GM21723 (cell line): ENCODE measurements at regions not wholly inside any gene's neighbourhood (a gene's known extent, or its start where the extent isn't known, plus 50 kb on each side); places are given as distances from the start of the nearest gene placed in this dataset.

Experiments
- ATAC-seq: cut with Tn5 transposase; IDR thresholded peaks from one replicate; pipeline ENCODE4 v1.9.1; 2021; ENCODE audit warnings: mild to moderate bottlenecking, moderate library complexity; ENCODE audit not compliant: unreplicated experiment

GRCh38 chr6:4384656-4385055 is 249.3 kb upstream of the ECI2 start:
- ATAC-seq: no peak

GRCh38 chr6:4383910-4384638 is 248.7 kb upstream of the ECI2 start:
- no peak for ATAC-seq

DNA sequence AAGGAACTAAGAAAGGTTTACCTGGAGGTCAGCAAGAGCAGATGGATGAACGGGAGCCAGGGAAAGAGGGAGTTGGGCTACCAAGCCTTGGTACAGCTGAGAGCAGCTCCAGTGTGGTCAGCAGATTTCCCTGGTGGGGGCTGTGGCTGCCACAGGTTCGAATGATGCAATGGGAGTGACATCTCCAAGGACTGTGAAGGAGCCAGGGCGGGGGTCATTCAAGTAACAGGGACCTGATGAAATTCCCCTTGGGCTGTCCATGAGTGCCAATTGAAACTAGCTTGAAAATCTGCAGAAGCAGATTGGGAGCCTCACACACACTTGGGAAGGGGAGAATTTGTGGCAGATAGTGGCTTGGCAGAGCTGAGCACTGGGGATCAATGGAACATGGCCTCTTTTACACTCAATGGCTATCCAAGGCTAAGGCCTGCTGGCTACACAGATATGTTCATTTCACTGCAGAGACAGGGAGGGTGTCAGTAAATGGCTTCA is 247.0 kb upstream of the ECI2 start:
- ATAC-seq: no peak

DNA sequence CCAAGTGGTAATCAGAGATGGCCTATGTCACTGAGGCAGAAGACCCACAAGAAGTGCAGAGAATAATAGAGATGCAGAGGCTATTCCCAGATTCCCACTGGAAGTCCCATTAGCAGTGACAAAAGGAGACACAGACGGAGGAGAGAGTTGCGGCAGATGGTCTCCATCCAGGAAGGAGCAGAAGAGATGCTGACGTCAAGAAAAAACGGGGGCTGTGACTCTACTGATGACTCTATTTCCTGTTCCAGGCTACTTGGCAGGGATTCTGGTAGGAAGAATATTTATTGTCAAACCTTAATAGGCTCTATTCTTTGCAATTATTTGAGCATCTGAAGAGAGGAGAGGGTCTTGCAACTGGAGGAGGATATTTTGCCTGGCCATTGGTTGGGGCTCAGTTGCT is 246.0 kb upstream of the ECI2 start:
- ATAC-seq: no peak

DNA sequence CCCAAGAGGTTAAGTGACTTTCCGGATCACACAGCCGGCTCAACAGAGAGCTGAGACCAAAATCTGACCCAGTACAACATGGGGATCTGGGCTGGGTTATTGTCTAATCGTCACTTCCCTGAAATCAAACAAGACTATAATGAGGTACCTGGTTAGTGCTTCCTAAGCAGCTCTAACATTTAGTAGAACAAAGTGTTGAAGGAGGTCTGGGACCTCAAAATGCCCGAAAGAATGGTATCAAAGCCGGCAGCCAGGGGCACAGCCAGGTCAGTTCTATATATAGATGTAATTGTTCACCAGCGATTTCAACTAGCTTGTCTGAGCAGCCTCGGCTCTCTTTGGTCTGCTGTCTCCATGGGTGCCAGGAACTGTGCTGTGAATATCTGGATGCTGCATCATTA is 245.5 kb upstream of the ECI2 start:
- ATAC-seq: no peak

DNA sequence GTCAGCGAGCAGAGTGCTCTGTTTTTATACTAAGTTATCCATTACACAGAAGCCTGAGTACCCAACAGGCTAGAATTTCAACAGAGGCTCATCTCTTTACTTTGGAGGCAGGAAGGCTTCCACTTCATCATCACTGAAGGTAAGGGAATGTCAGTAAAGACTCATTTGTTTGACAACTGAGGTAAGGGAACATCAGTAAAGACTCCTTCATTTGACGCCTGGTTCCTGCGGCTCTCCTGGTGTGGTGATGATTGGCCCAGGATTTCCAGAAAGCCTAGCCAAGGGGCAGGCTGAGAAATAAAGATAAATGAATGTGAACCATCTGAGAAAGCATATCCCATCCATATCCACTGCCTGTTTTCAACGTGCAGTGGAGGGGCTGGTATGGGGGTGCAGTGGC is 244.6 kb upstream of the ECI2 start:
- no peak for ATAC-seq

- no peak for ATAC-seq
These were observed 243.1 kb upstream of the ECI2 start for GRCh38 chr6:4378319-4378996.

DNA sequence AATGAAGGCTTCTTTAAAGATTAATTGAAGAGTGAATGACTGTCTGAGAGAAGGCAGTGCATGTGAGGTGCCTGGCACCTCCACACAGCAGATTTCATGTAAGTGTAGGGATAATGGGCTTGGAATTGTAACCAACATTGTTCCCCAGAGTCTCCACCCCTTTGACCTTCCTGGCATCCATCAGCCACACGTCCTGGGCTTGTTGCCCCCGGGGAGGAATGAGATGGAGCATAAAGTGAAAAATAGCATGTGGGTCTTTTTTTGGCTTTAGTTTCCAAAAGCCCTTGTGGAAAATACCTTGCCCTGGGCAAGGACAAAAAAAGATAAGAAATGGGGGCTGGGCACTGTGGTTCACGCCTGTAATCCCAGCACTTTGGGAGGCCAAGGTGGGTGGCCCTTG is 242.2 kb upstream of the ECI2 start:
- ATAC-seq: no peak

DNA sequence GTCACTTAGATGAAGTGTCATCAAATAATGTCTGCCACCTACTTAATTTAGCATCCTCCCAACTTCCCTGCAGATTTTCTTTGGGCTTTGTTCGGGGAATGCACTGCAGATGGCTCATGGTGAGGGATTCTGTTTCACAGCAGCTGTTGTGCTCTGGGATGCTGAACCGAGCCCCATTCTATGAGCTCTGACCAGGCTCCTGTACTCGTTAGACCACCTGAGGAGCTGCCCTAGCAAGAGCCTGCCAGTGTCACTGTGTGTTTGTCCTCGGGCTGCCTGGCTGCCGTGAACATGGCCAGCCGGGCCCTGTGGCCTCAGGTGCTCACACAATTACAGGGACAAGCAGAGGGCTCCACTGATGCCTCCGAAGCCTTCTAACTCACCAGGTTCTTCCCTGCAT is 238.8 kb upstream of the ECI2 start:
- ATAC-seq: no peak

DNA sequence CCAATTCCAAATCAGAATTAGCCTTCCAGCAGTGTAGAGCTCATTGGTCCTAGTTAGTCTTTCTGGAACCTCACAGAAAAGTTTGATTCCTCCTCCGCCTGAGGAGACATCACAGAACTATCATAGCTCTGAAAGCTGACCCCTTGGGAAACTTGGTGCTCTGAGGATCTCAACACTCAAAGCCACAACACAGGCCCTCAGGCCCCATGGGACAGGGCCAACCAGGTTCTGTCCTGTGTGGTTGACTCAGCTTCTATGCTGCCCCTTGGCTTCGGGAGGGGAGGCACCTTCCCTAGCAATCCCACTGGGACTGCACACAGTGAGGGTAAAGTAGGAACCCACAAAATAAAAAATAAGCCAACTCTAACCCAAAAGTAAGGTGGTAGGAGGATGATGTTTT is 237.5 kb upstream of the ECI2 start:
- no peak for ATAC-seq

GRCh38 chr6:4371207-4371921 is 236.0 kb upstream of the ECI2 start:
- no peak for ATAC-seq

- no peak for ATAC-seq
These were observed 234.7 kb upstream of the ECI2 start for GRCh38 chr6:4370066-4370465.

GRCh38 chr6:4369616-4370015 is 234.2 kb upstream of the ECI2 start:
- ATAC-seq: no peak

GRCh38 chr6:4368649-4369048 is 233.3 kb upstream of the ECI2 start:
- no peak for ATAC-seq

GRCh38 chr6:4367643-4368042 is 232.3 kb upstream of the ECI2 start:
- no peak for ATAC-seq

- no peak for ATAC-seq
These were observed 231.4 kb upstream of the ECI2 start for GRCh38 chr6:4366635-4367395.

DNA sequence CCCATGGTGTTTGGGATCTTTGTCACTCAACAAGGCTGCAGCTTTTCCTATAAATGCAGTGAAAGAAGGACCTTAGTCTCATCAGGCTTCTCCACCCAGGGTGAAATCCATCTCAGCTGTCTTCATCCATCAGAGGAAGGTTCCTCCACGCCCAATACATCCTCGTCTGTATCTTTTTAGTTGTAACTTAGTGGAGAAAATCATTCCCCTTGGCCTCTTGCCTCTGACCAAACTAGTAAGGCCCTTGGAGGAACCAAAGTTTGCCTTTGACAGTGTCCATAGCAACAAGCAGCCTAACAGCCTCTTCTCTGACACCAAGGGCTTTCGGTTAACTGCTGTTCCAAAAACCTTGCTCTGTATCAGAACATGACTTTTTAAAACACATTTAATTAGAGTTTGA is 230.3 kb upstream of the ECI2 start:
- ATAC-seq: no peak

- ATAC-seq: no peak
These were observed 229.3 kb upstream of the ECI2 start for GRCh38 chr6:4364711-4365110.

GRCh38 chr6:4364172-4364571 is 228.8 kb upstream of the ECI2 start:
- ATAC-seq: no peak

DNA sequence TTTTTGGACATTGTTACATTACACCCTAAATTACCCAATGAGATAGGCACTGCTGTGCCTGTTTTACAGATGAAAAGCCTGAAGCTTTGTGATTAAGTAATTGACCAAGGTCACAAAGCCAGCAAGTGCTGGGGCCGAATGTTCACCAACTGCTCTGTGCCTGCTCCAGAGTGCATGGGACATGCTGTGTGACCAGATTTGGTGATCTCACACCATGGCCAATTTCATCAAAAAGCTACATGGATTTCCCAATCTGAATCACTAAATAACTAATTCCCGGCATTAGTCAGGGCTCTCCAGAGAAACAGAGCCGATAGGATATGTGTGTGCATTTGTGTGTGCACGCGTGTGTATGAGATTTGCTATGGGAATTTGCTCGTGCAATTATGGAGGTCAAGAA is 228.3 kb upstream of the ECI2 start:
- no peak for ATAC-seq

DNA sequence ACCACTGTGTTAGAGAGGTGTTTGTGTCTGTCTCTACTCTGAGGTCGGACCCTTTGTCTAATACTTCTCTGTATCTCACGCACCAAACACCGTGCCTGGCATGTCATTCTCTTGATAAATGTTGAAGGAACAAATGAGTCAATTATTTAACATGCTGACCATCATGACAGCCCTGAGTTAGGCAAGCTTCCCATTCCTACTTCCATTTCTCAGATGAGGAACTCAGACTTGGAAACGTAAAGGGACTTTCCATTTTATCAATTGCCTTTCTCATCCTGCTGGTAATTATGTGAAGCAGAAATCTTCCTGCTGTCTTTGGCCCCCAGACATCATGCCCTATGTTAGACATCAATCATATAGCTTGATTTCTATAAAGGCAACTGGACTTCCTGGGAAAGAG is 227.0 kb upstream of the ECI2 start:
- no peak for ATAC-seq
